Smooth muscle cell (in vitro differentiated cells): ENCODE measurements at regions not wholly inside any gene's neighbourhood (a gene's known extent, or its start where the extent isn't known, plus 50 kb on each side); places are given as distances from the start of the nearest gene placed in this dataset.

Experiments
- DNase-seq: peaks from one replicate; lab custom pipeline; 2025; ENCODE audit not compliant: unreplicated experiment; lab: John Stamatoyannopoulos, UW
- H2AFZ ChIP-seq: fragments of 200-600 bp; sonication (generic); 2 replicates; pipeline ENCODE4 v1.6.0; 2016; ENCODE audit warnings: antibody characterized with exemption, low read depth, mild to moderate bottlenecking
- H3F3A ChIP-seq: fragments of 200-600 bp; sonication (generic); 2 replicates; pipeline ENCODE4 v1.6.0; 2017; ENCODE audit warnings: antibody characterized with exemption, low read depth
- H3K27ac ChIP-seq: fragments of 200-600 bp; sonication (generic); 2 replicates; pipeline ENCODE4 v1.5.1; 2016; ENCODE audit warnings: low read depth, mild to moderate bottlenecking
- H3K27me3 ChIP-seq: fragments of 200-600 bp; sonication (generic); 2 replicates; pipeline ENCODE4 v1.6.1; 2016; ENCODE audit warnings: low read depth, mild to moderate bottlenecking
- H3K36me3 ChIP-seq: fragments of 200-600 bp; sonication (generic); 2 replicates; pipeline ENCODE4 v1.5.1; 2016; ENCODE audit warnings: low read depth
- H3K4me1 ChIP-seq: fragments of 200-600 bp; sonication (generic); 2 replicates; pipeline ENCODE4 v1.5.1; 2016; ENCODE audit warnings: low read depth
- H3K4me2 ChIP-seq: fragments of 200-600 bp; sonication (generic); 2 replicates; pipeline ENCODE4 v1.6.0; 2016; ENCODE audit warnings: mild to moderate bottlenecking
- H3K4me3 ChIP-seq: fragments of 200-600 bp; sonication (generic); 2 replicates; pipeline ENCODE4 v1.5.1; 2016; ENCODE audit warnings: mild to moderate bottlenecking
- H3K79me2 ChIP-seq: fragments of 200-600 bp; sonication (generic); 2 replicates; pipeline ENCODE4 v1.6.0; 2016; ENCODE audit warnings: low read depth, mild to moderate bottlenecking
- H3K9ac ChIP-seq: fragments of 200-600 bp; sonication (generic); 2 replicates; pipeline ENCODE4 v1.6.0; 2016; ENCODE audit warnings: low read depth
- H3K9me3 ChIP-seq: fragments of 200-600 bp; sonication (generic); replicated peaks from 2 replicates; pipeline ENCODE4 v1.5.1; 2016; ENCODE audit warnings: low read depth
- H4K20me1 ChIP-seq: fragments of 200-600 bp; sonication (generic); 2 replicates; pipeline ENCODE4 v1.6.0; 2016; ENCODE audit warnings: low read depth
- CTCF ChIP-seq: fragments of 200-600 bp; sonication (generic); IDR thresholded peaks from 2 replicates; pipeline ENCODE4 v1.5.1; 2017; ENCODE audit warnings: borderline replicate concordance, mild to moderate bottlenecking, antibody characterized with exemption; ENCODE audit not compliant: insufficient read depth, poor library complexity, severe bottlenecking
- WGBS: methylation state at CpG from one replicate; pipeline ENCODE4 v1.1.7; 2016; ENCODE audit warnings: low lambda C conversion rate; 5-methylcytosine and 5-hydroxymethylcytosine counted together

- Histone ChIP-seq H3K36me3 (no peaks in the 10 kb centered on the region), H3K27me3 (no peaks in the 10 kb centered on the region), H3F3A (no peaks in the 10 kb centered on the region), H3K9ac (no peak overlapping the region), H2AFZ (no peak overlapping the region), H3K27ac (no peak overlapping the region), H3K79me2 (no peaks in the 10 kb centered on the region), H3K9me3 (no peaks in the 10 kb centered on the region), H4K20me1 (no peaks in the 10 kb centered on the region), H3K4me3 (no peak overlapping the region), H3K4me1 (no peaks in the 10 kb centered on the region), H3K4me2 (no peak overlapping the region)
- no peak for DNase-seq
- no peak for TF ChIP-seq CTCF
- 79% methylated on average over 1 of the region's 1 CpG for WGBS
These were observed 934.1 kb upstream of the CRIM1 start for GRCh38 chr2:35421485-35421884.

- H3K9me3 ChIP-seq: no peaks in the 10 kb centered on the region
- 0% methylated on average over 1 of the region's 1 CpG for WGBS
These were observed 938.3 kb upstream of the CRIM1 start for GRCh38 chr2:35417293-35417692.

DNA sequence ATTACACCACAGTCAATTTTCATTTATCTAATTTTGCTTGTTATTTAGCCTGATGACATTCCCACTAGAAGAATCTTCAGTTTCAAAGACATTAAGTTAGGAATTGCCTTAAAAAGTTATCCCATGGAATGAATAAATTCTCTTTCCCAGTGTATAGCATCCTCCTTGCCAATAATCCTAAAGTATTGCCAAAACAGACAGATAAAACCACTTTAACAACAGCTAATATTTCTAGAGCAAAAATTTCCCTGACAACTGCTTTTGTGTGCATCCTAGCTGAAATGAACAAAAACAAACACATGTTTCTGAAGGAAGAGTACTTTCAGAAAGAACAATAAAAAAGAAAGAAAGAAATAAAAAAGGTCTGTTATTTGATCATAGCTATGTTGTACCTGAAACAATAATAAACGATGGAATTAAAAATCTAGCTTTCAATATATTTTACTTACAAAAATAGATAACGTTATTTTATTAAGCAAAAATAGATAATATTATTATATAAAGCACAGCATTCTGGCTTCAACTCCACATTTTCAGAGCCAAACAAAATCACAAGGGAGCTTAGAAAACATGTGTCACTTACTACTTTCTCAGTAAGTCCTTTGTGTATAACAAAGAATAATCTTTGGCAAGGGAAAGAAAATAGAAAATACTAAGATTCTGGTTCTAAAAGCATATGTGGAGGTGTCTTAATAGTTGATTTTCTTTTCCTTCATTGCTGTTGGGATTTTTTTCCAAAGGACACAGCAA lies 939.0 kb upstream of the CRIM1 start:
- no peaks in the 10 kb centered on the region for H3K27me3 ChIP-seq
- no peak overlapping the region for H3K4me2 ChIP-seq
- no peaks in the 10 kb centered on the region for H4K20me1 ChIP-seq
- no peaks in the 10 kb centered on the region for H3K36me3 ChIP-seq
- no peaks in the 10 kb centered on the region for H3K4me1 ChIP-seq
- H2AFZ ChIP-seq: no peak overlapping the region
- no peaks in the 10 kb centered on the region for H3K9me3 ChIP-seq
- H3K79me2 ChIP-seq: no peaks in the 10 kb centered on the region
- 72% methylated on average over 2 of the region's 2 CpGs for WGBS
- TF ChIP-seq CTCF: no peak
- no peak overlapping the region for H3K4me3 ChIP-seq
- H3K9ac ChIP-seq: no peak overlapping the region
- no peak overlapping the region for H3K27ac ChIP-seq
- H3F3A ChIP-seq: no peaks in the 10 kb centered on the region
- no peak for DNase-seq

More at GRCh38 chr2:35417293-35417692, 938.3 kb upstream of the CRIM1 start:
- TF ChIP-seq CTCF: no peak
- Histone ChIP-seq H3K27ac (no peak overlapping the region), H3K4me1 (no peaks in the 10 kb centered on the region), H3K9ac (no peak overlapping the region), H3F3A (no peaks in the 10 kb centered on the region), H3K4me2 (no peak overlapping the region), H3K36me3 (no peaks in the 10 kb centered on the region), H4K20me1 (no peaks in the 10 kb centered on the region), H3K27me3 (no peaks in the 10 kb centered on the region), H2AFZ (no peak overlapping the region), H3K4me3 (no peak overlapping the region), H3K79me2 (no peaks in the 10 kb centered on the region)
- DNase-seq: no peak

- Histone ChIP-seq H3K36me3 (no peaks in the 10 kb centered on the region), H3K79me2 (no peaks in the 10 kb centered on the region), H3K9me3 (no peaks in the 10 kb centered on the region), H3K27ac (no peak overlapping the region), H3K9ac (no peak overlapping the region), H3K4me1 (no peaks in the 10 kb centered on the region), H2AFZ (no peak overlapping the region), H4K20me1 (no peaks in the 10 kb centered on the region), H3F3A (no peaks in the 10 kb centered on the region), H3K4me3 (no peak overlapping the region), H3K27me3 (no peaks in the 10 kb centered on the region), H3K4me2 (no peak overlapping the region)
- TF ChIP-seq CTCF: no peak
- 89% methylated on average over 4 of the region's 4 CpGs for WGBS
- DNase-seq: no peak
These were observed 939.6 kb upstream of the CRIM1 start for GRCh38 chr2:35415942-35416341.
